ENCODE measurements at regions not wholly inside any gene's neighbourhood (a gene's known extent, or its start where the extent isn't known, plus 50 kb on each side); places are given as distances from the start of the nearest gene placed in this dataset.

GRCh38 chr11:122197066-122197987 is 81.3 kb upstream of the BLID start (continued):
- no peak for TF ChIP-seq ZNF317 (CRISPR knock-in tag; IDR thresholded peaks at IDR 0.05; ENCODE audit: borderline replicate concordance, low read depth)
- no peak for TF ChIP-seq IRF1 (CRISPR knock-in tag; IDR thresholded peaks at IDR 0.05)
- no peak for TF ChIP-seq ZBTB43 (CRISPR knock-in tag; IDR thresholded peaks at IDR 0.05)
- TF ChIP-seq SMAD4 (CRISPR knock-in tag; IDR thresholded peaks at IDR 0.05), result no peak
- no peak for TF ChIP-seq ETV6 (CRISPR knock-in tag; IDR thresholded peaks at IDR 0.05)
- TF ChIP-seq RELA (CRISPR knock-in tag; IDR thresholded peaks at IDR 0.05; ENCODE audit: borderline replicate concordance), result no peak
- TF ChIP-seq EMX1 (CRISPR knock-in tag; IDR thresholded peaks at IDR 0.05), result no peak
- TF ChIP-seq SP1 (CRISPR knock-in tag; conservative IDR thresholded peaks at IDR 0.05), result no peak
- no peak for TF ChIP-seq RORB (CRISPR knock-in tag; IDR thresholded peaks at IDR 0.05)
- no peak for TF ChIP-seq CTCF (IDR thresholded peaks at IDR 0.05)
- TF ChIP-seq KAT7 (CRISPR knock-in tag; IDR thresholded peaks at IDR 0.05; ENCODE audit: borderline replicate concordance), result no peak
- no peak for TF ChIP-seq ZNF232 (CRISPR knock-in tag; IDR thresholded peaks at IDR 0.05)
- TF ChIP-seq NFYB (CRISPR knock-in tag; conservative IDR thresholded peaks at IDR 0.05; ENCODE audit: low read depth), result no peak
- no peak for TF ChIP-seq ARID4B (CRISPR knock-in tag; IDR thresholded peaks at IDR 0.05; ENCODE audit: borderline replicate concordance)

- Mint-ChIP-seq H3K36me3 (no peaks in the 10 kb centered on the region), H3K27ac (no peak overlapping the region), H3K4me1 (no peaks in the 10 kb centered on the region), H3K4me3 (no peak overlapping the region), H3K9me3 (no peaks in the 10 kb centered on the region; the same call in 1 of the 2 replicates), H3K27me3 (ENCODE audit: low read depth) (no peaks in the 10 kb centered on the region)
- ATAC-seq (no peak), DNase-seq (ENCODE audit: low spot score) (no peak)
- ChIA-PET POLR2A (no interaction called here), CTCF (no interaction called here)
- TF ChIP-seq SMAD3 (CRISPR knock-in tag; IDR thresholded peaks at IDR 0.05; ENCODE audit: borderline replicate concordance) (no peak), ZMAT4 (CRISPR knock-in tag; IDR thresholded peaks at IDR 0.05) (no peak), NFYB (CRISPR knock-in tag; conservative IDR thresholded peaks at IDR 0.05; ENCODE audit: low read depth) (no peak), FOXP1 (CRISPR knock-in tag; IDR thresholded peaks at IDR 0.05; ENCODE audit: borderline replicate concordance) (no peak), FOXJ3 (CRISPR knock-in tag; IDR thresholded peaks at IDR 0.05; ENCODE audit: borderline replicate concordance) (no peak), NR3C1 (CRISPR knock-in tag; conservative IDR thresholded peaks at IDR 0.05; ENCODE audit: low read depth) (no peak), SP1 (CRISPR knock-in tag; conservative IDR thresholded peaks at IDR 0.05) (no peak), ZNF281 (CRISPR knock-in tag; IDR thresholded peaks at IDR 0.05) (no peak), ZNF263 (CRISPR knock-in tag; IDR thresholded peaks at IDR 0.05; ENCODE audit: low read depth) (no peak), NFE2L1 (CRISPR knock-in tag; IDR thresholded peaks at IDR 0.05) (no peak), ESRRA (CRISPR knock-in tag; IDR thresholded peaks at IDR 0.05; ENCODE audit: borderline replicate concordance) (no peak), PREB (CRISPR knock-in tag; IDR thresholded peaks at IDR 0.05; ENCODE audit: borderline replicate concordance) (no peak)
Observed at GRCh38 chr11:122195790-122196189, 79.8 kb upstream of the BLID start.

Data from WTC11 (cell line).